ENCODE measurements at regions not wholly inside any gene's neighbourhood (a gene's known extent, or its start where the extent isn't known, plus 50 kb on each side); places are given as distances from the start of the nearest gene placed in this dataset.
"Not testable (repeated sequence)": the region's sequence is repeated elsewhere in the genome, so short reads cannot be mapped to it uniquely, and the experiment has no call there.

GRCh38 chr5:99022250-99022649, 93.4 kb upstream of the CHD1 start:
- DNase-seq (ENCODE audit: low read depth, low spot score): no peak

DNA sequence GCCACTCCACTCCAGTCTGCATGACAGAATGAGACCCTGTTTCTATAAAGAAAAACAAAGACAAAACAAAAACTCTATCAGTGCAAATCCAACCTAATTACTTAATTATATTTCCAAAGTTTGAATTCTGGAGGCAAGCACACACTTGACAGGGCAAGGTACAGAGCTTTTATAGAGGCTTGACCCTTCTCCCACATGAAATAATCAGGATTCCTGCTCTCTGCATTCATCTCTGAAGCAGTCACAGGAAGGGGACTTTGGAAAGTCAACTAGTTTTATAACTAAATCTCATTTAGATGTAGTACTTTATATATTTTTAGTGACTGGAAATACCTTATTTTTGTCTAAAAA, 91.9 kb upstream of the CHD1 start:
- no peak for DNase-seq (ENCODE audit: low read depth, low spot score)

- DNase-seq (ENCODE audit: low read depth, low spot score): no peak
These were observed 91.2 kb upstream of the CHD1 start for GRCh38 chr5:99019812-99020697.

DNA sequence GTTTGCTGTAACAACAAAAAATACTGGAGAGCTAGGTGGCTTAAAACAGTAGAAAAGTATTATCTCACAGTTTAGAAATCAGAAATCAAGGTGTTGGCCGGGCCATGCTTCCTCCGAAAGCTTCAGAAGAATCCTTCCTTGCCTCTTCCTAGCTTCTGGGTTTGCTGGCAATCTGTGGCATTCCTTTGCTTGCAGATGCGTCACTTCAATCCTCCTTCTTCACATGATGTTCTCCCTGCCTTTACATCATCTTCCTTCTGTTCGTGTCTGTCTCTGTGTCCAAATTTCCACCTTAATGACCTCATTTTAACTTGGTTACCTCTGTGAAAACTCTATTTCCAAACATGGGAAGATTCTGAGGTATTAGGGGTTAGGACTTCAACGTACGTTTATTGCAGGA, 90.4 kb upstream of the CHD1 start:
- DNase-seq (ENCODE audit: low read depth, low spot score): no peak

GRCh38 chr5:99010294-99010693, 81.5 kb upstream of the CHD1 start:
- DNase-seq (ENCODE audit: low read depth, low spot score): no peak

DNA sequence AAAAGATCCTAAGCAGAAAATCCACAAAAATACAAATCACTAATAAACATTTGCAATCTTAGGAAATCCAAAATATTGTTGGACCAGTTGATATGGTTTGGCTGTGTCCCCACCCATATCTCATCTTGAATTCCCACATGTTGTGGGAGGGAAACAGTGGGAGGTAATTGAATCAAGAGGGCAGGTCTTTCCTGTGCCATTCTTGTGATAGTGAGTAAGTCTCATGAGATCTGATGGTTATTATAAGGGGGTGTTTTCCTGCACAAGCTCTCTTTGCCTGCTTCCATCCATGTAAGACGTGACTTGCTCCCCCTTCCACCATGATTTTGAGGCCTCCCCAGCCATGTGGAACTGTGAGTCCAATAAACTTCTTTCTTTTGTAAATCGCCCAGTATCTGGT, 79.2 kb upstream of the CHD1 start:
- DNase-seq (ENCODE audit: low read depth, low spot score): not testable (repeated sequence)

DNA sequence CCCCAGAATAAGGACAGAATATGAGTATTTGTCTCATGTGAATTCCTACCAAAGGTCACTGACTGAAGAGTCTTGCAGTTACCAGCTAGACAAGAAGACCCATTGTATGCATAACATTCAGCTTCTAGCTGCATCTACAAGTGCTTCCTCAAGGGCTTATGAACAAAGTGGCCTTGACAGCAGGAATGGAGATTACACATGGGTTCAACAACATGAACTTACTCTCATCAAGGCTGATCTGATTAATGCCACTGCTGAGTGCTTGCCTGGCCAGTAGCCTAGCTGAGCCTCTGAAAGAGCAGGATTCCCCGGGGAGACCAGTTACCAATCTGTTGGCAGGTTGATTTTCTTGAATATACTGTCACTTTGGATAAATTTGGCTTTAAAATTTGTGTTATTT, 76.7 kb upstream of the CHD1 start:
- no peak for DNase-seq (ENCODE audit: low read depth, low spot score)

DNA sequence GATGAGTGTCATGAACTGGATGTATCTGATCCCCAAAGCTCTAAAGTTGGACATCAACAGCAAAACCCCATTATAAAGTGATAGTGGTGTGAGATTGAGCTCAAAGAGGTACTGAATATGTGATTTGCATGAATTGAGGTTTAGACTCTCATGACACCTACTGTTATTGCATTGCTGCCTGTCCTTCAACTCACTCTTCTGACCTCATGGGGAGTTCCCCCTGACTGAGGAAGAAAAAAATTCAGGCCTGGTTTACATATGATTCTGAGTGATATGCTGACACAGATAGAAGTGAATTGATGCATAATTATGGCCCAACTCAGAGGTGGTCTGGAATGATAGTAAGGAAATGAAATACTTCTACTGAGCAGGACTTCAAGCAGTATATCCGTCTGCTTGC, 76.2 kb upstream of the CHD1 start:
- DNase-seq (ENCODE audit: low read depth, low spot score): no peak

GRCh38 chr5:99000876-99001275, 72.1 kb upstream of the CHD1 start:
- no peak for DNase-seq (ENCODE audit: low read depth, low spot score)

- DNase-seq (ENCODE audit: low read depth, low spot score): no peak
These were observed 71.4 kb upstream of the CHD1 start for GRCh38 chr5:99000221-99000620.

- DNase-seq (ENCODE audit: low read depth, low spot score): no peak
These were observed 70.8 kb upstream of the CHD1 start for GRCh38 chr5:98999631-99000030.

GRCh38 chr5:98997000-98997399, 68.2 kb upstream of the CHD1 start:
- DNase-seq (ENCODE audit: low read depth, low spot score): no peak

- no peak for DNase-seq (ENCODE audit: low read depth, low spot score)
These were observed 65.8 kb upstream of the CHD1 start for GRCh38 chr5:98994611-98995010.

DNA sequence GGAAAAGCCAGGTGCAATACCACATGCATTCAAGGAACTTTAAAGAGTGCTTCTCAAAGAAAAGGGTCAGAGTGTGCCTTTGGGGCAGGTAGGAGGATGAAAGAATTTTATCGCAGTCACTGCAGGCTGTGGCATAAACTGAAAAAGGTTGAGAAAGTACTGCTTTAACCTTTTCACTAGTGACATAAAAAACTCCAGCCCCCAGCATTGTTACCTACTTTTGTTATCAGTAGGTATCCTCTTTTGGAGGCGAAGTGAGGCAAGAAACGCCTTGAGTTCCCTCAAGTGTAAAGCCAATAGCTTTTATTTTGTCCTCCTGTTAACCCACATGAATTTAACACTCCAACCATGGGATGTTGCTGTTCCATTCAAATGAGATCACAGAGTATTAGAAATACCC, 64.7 kb upstream of the CHD1 start:
- no peak for DNase-seq (ENCODE audit: low read depth, low spot score)

DNA sequence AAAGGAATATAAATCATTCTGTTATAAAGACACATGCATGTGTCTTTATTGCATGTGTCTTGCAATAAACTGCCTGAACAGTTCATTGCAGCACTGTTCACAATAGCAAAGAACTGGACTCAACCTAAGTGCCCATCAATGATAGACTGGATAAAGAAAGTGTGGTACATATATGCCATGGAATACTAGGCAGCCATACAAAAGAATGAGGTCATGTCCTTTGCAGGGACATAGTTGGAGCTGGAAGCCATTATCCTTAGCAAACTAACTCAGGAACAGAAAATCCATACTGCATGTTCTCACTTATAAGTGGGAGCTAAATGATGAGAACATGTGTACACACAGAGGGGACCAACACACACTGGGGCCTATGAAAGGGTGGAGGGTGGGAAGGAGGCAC, 63.7 kb upstream of the CHD1 start:
- no peak for DNase-seq (ENCODE audit: low read depth, low spot score)

- DNase-seq (ENCODE audit: low read depth, low spot score): no peak
These were observed 60.9 kb upstream of the CHD1 start for GRCh38 chr5:98989727-98990126.

GRCh38 chr5:98986587-98986986, 57.8 kb upstream of the CHD1 start:
- no peak for DNase-seq (ENCODE audit: low read depth, low spot score)

- no peak for DNase-seq (ENCODE audit: low read depth, low spot score)
These were observed 54.1 kb upstream of the CHD1 start for GRCh38 chr5:98982880-98983279.

Measured in activated naive CD8-positive, alpha-beta T cell treated with anti-CD3 and anti-CD28 coated beads, Interleukin-2, amount 50 U/mL, for 16 hours (primary cell).